Tibial nerve (tissue), 4 donors: ENCODE measurements at regions not wholly inside any gene's neighbourhood (a gene's known extent, or its start where the extent isn't known, plus 50 kb on each side); places are given as distances from the start of the nearest gene placed in this dataset.

Source experiments
- CTCF ChIP-seq, 5 experiments: fragments of 200-600 bp in 3 of 5; fragments of 450-650 bp in 2 of 5; sonication (generic) in 3 of 5; IDR thresholded peaks; one replicate each; pipeline ENCODE4 v1.5.1; 2016 to 2019; ENCODE audit warnings: antibody characterized with exemption in 5 of 5, mild to moderate bottlenecking in 3 of 5, moderate library complexity in 2 of 5
- EP300 ChIP-seq, 2 donors: sonication (generic); formaldehyde crosslinking; IDR thresholded peaks; one replicate each; pipeline ENCODE4 v1.6.1; 2017; ENCODE audit warnings: antibody characterized with exemption in 2 of 2, mild to moderate bottlenecking in 1 of 2
- POLR2A ChIP-seq, 2 donors: fragments of 450-650 bp; IDR thresholded peaks; one replicate each; pipeline ENCODE4 v1.6.1; 2017; ENCODE audit warnings: antibody characterized with exemption in 2 of 2, mild to moderate bottlenecking in 2 of 2, moderate library complexity in 2 of 2

GRCh38 chr18:44178476-44178875, 502.2 kb upstream of the SETBP1 start:
- TF ChIP-seq CTCF (IDR thresholded peaks at IDR 0.05) (no peak), POLR2A (IDR thresholded peaks at IDR 0.05) (no peak), EP300 (IDR thresholded peaks at IDR 0.05) (no peak)
